GM10266 (cell line): ENCODE measurements at regions not wholly inside any gene's neighbourhood (a gene's known extent, or its start where the extent isn't known, plus 50 kb on each side); places are given as distances from the start of the nearest gene placed in this dataset.

Experiments used
- DNase-seq: peaks from one replicate; pipeline ENCODE4 v3.0.0; 2012; ENCODE audit errors: extremely low spot score
- CTCF ChIP-seq: IDR thresholded peaks from 2 replicates; pipeline ENCODE4 v1.5.1; 2012; ENCODE audit warnings: mild to moderate bottlenecking, low read depth; ENCODE audit not compliant: control insufficient read depth, insufficient read depth; ENCODE audit errors: missing control alignments

- no peak for DNase-seq
- no peak for TF ChIP-seq CTCF
Observed at GRCh38 chr10:60728056-60728455, 50.2 kb upstream of the CDK1 start.

- TF ChIP-seq CTCF: no peak
- DNase-seq: no peak
Observed at GRCh38 chr10:60726257-60726656, 52.0 kb upstream of the CDK1 start.

- no peak for TF ChIP-seq CTCF
- no peak for DNase-seq
Observed at GRCh38 chr10:60722623-60723022, 55.7 kb upstream of the CDK1 start.

GRCh38 chr10:60719721-60720120 lies 58.6 kb upstream of the CDK1 start:
- no peak for DNase-seq
- no peak for TF ChIP-seq CTCF

- DNase-seq: no peak
- TF ChIP-seq CTCF: no peak
Observed at GRCh38 chr10:60718886-60719285, 59.4 kb upstream of the CDK1 start.

GRCh38 chr10:60717852-60718251 lies 60.4 kb upstream of the CDK1 start:
- no peak for DNase-seq
- no peak for TF ChIP-seq CTCF

GRCh38 chr10:60714233-60714632 lies 64.0 kb upstream of the CDK1 start:
- no peak for DNase-seq
- no peak for TF ChIP-seq CTCF
